ENCODE measurements at regions not wholly inside any gene's neighbourhood (a gene's known extent, or its start where the extent isn't known, plus 50 kb on each side); places are given as distances from the start of the nearest gene placed in this dataset.

- WGBS, 2 donors (ENCODE audit: low coverage in 1 of 2), result 75 to 78% methylated on average over 4 of the region's 4 CpGs
- Histone ChIP-seq H3K27me3 (no peaks in the 10 kb centered on the region), H3K36me3 (no peaks in the 10 kb centered on the region), H3K9me3 (peaks cover 0 to 9% (median 0%) of the 10 kb centered on the region in 3 donors), H3K4me1 (peaks cover 0 to 23% (median 9%) of the 10 kb centered on the region in 3 donors), H3K4me3 (no peak overlapping the region), H3K27ac (no peak overlapping the region)
- TF ChIP-seq EP300 (IDR thresholded peaks at IDR 0.05), result no peak
- TF ChIP-seq POLR2A (IDR thresholded peaks at IDR 0.05), result no peak
- no peak for TF ChIP-seq CTCF (IDR thresholded peaks at IDR 0.05)
- TF ChIP-seq POLR2AphosphoS5 (IDR thresholded peaks at IDR 0.05), result no peak
- ATAC-seq, result no peak
Observed at GRCh38 chr3:165459111-165459510, 262.9 kb upstream of the SLITRK3 start.

- Histone ChIP-seq H3K9me3 (peaks cover 0 to 9% (median 0%) of the 10 kb centered on the region in 3 donors), H3K4me3 (no peak overlapping the region), H3K27me3 (no peaks in the 10 kb centered on the region), H3K4me1 (peaks cover 0 to 6% (median 6%) of the 10 kb centered on the region in 3 donors), H3K36me3 (no peaks in the 10 kb centered on the region), H3K27ac (no peak overlapping the region)
- WGBS, 2 donors (ENCODE audit: low coverage in 1 of 2), result 32 to 51% methylated on average over 2 of the region's 6 CpGs
- no peak for ATAC-seq
- TF ChIP-seq POLR2A (IDR thresholded peaks at IDR 0.05) (no peak), POLR2AphosphoS5 (IDR thresholded peaks at IDR 0.05) (no peak), EP300 (IDR thresholded peaks at IDR 0.05) (no peak), CTCF (IDR thresholded peaks at IDR 0.05) (no peak)
Observed at GRCh38 chr3:165457096-165457495, 260.9 kb upstream of the SLITRK3 start.

GRCh38 chr3:165455793-165456192 is 259.6 kb upstream of the SLITRK3 start:
- no peak overlapping the region for H3K27ac ChIP-seq
- no peaks in the 10 kb centered on the region for H3K27me3 ChIP-seq
- peaks cover 0 to 9% (median 0%) of the 10 kb centered on the region in 3 donors for H3K9me3 ChIP-seq
- no peak overlapping the region for H3K4me3 ChIP-seq
- no peak for ATAC-seq
- H3K4me1 ChIP-seq, result no peaks in the 10 kb centered on the region
- H3K36me3 ChIP-seq, result no peaks in the 10 kb centered on the region
- WGBS, 2 donors (ENCODE audit: low coverage in 1 of 2), result 90 to 94% methylated on average over 3 of the region's 3 CpGs
- TF ChIP-seq POLR2A (IDR thresholded peaks at IDR 0.05) (no peak), CTCF (IDR thresholded peaks at IDR 0.05) (no peak), POLR2AphosphoS5 (IDR thresholded peaks at IDR 0.05) (no peak), EP300 (IDR thresholded peaks at IDR 0.05) (no peak)

- H3K36me3 ChIP-seq, result no peaks in the 10 kb centered on the region
- no peak for ATAC-seq
Observed at GRCh38 chr3:165455360-165455759, 259.2 kb upstream of the SLITRK3 start.

More at GRCh38 chr3:165455360-165455759, 259.2 kb upstream of the SLITRK3 start:
- peaks cover 0 to 9% (median 0%) of the 10 kb centered on the region in 3 donors for H3K9me3 ChIP-seq
- no peak overlapping the region for H3K27ac ChIP-seq
- TF ChIP-seq POLR2A (IDR thresholded peaks at IDR 0.05) (no peak), EP300 (IDR thresholded peaks at IDR 0.05) (no peak), POLR2AphosphoS5 (IDR thresholded peaks at IDR 0.05) (no peak), CTCF (IDR thresholded peaks at IDR 0.05) (no peak)
- H3K4me1 ChIP-seq, result no peaks in the 10 kb centered on the region
- H3K4me3 ChIP-seq, result no peak overlapping the region
- 81 to 82% methylated on average over 2 of the region's 2 CpGs for WGBS, 2 donors (ENCODE audit: low coverage in 1 of 2)
- no peaks in the 10 kb centered on the region for H3K27me3 ChIP-seq

Data from gastroesophageal sphincter (tissue), 4 donors.